ENCODE measurements at regions not wholly inside any gene's neighbourhood (a gene's known extent, or its start where the extent isn't known, plus 50 kb on each side); places are given as distances from the start of the nearest gene placed in this dataset.

GRCh38 chr12:75960086-75960910 lies 71.3 kb downstream of the PHLDA1 start:
- TF ChIP-seq POLR2A (IDR thresholded peaks at IDR 0.05) = no peak
- no peak for TF ChIP-seq CTCF (IDR thresholded peaks at IDR 0.05)

Measured in heart left ventricle (tissue), 13 donors.